ENCODE measurements at regions not wholly inside any gene's neighbourhood (a gene's known extent, or its start where the extent isn't known, plus 50 kb on each side); places are given as distances from the start of the nearest gene placed in this dataset.

- DNase-seq (ENCODE audit: low spot score, unreplicated experiment), result no peak
- Mint-ChIP-seq H3K27me3 (no peaks in the 10 kb centered on the region), H3K4me1 (ENCODE audit: low read depth) (peaks cover 41% of the 10 kb centered on the region), H3K36me3 (ENCODE audit: insufficient read depth) (peaks cover 31% of the 10 kb centered on the region), H3K27ac (peak overlapping the region; percentile 17), H3K4me3 (ENCODE audit: low read depth) (no peak overlapping the region), H3K9me3 (ENCODE audit: low read depth) (no peaks in the 10 kb centered on the region)
- TF ChIP-seq, protein P1, sequence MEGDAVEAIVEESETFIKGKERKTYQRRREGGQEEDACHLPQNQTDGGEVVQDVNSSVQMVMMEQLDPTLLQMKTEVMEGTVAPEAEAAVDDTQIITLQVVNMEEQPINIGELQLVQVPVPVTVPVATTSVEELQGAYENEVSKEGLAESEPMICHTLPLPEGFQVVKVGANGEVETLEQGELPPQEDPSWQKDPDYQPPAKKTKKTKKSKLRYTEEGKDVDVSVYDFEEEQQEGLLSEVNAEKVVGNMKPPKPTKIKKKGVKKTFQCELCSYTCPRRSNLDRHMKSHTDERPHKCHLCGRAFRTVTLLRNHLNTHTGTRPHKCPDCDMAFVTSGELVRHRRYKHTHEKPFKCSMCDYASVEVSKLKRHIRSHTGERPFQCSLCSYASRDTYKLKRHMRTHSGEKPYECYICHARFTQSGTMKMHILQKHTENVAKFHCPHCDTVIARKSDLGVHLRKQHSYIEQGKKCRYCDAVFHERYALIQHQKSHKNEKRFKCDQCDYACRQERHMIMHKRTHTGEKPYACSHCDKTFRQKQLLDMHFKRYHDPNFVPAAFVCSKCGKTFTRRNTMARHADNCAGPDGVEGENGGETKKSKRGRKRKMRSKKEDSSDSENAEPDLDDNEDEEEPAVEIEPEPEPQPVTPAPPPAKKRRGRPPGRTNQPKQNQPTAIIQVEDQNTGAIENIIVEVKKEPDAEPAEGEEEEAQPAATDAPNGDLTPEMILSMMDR (IDR thresholded peaks at IDR 0.05; ENCODE audit: unreplicated experiment), result no peak
These were observed 84.3 kb upstream of the SLC4A4 start for GRCh38 chr4:71254451-71255012.

DNA sequence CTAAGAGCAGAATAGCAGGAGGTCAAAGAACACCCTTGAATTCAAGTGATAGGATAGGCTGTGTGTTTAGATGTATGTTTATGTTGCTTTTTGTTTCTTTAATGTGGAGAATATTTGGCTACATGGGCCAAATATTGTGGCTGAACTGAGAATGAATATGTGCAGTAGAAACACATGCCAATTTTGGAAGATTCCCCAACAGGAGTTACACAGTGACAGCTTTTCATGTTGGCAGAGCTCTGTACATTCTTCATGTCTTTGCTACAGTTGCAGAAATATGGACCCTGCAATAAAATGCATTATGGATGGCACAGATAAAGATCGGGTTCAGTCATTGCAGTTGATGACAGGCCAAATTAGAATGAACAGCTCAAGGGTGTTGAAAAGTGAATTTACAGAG, 82.8 kb upstream of the SLC4A4 start:
- Mint-ChIP-seq H3K27ac (peak overlapping the region; percentile 18), H3K36me3 (ENCODE audit: insufficient read depth) (peaks cover 32% of the 10 kb centered on the region), H3K4me3 (ENCODE audit: low read depth) (no peak overlapping the region), H3K4me1 (ENCODE audit: low read depth) (peaks cover 45% of the 10 kb centered on the region), H3K9me3 (ENCODE audit: low read depth) (no peaks in the 10 kb centered on the region), H3K27me3 (no peaks in the 10 kb centered on the region)
- no peak for DNase-seq (ENCODE audit: low spot score, unreplicated experiment)
- TF ChIP-seq, protein P1 (IDR thresholded peaks at IDR 0.05; ENCODE audit: unreplicated experiment), result no peak

- Mint-ChIP-seq H3K27me3 (no peaks in the 10 kb centered on the region), H3K4me1 (ENCODE audit: low read depth) (peaks cover 55% of the 10 kb centered on the region), H3K9me3 (ENCODE audit: low read depth) (no peaks in the 10 kb centered on the region), H3K36me3 (ENCODE audit: insufficient read depth) (peaks cover 32% of the 10 kb centered on the region), H3K27ac (peak overlapping the region; percentile 27), H3K4me3 (ENCODE audit: low read depth) (no peak overlapping the region)
- TF ChIP-seq, protein P1 (IDR thresholded peaks at IDR 0.05; ENCODE audit: unreplicated experiment), result no peak
- no peak for DNase-seq (ENCODE audit: low spot score, unreplicated experiment)
These were observed 81.1 kb upstream of the SLC4A4 start for GRCh38 chr4:71257761-71258160.

DNA sequence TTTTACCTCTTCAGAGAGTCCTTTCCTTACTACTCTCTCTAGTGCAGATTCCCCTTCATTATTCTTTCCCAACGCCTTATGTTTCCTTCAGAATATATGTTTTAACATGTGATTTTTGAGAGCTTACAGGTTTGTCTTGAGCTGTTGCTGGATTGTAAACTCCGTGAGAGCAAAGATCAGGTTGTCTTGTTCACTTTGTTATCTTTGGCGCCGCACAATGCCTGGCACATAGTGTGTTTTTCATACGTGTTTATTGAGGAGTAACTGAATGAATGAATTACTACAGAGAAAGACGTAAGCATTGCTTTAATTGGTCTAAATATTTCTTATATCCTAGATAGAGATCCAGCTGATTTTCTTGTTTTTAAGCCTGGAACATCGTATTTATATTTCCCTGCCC, 80.5 kb upstream of the SLC4A4 start:
- H3K27me3 Mint-ChIP-seq, result no peaks in the 10 kb centered on the region
- H3K4me3 Mint-ChIP-seq (ENCODE audit: low read depth), result no peak overlapping the region
- peaks cover 31% of the 10 kb centered on the region for H3K36me3 Mint-ChIP-seq (ENCODE audit: insufficient read depth)
- no peak for DNase-seq (ENCODE audit: low spot score, unreplicated experiment)
- H3K27ac Mint-ChIP-seq, result peak overlapping the region; percentile 27
- peaks cover 54% of the 10 kb centered on the region for H3K4me1 Mint-ChIP-seq (ENCODE audit: low read depth)
- TF ChIP-seq, protein P1 (IDR thresholded peaks at IDR 0.05; ENCODE audit: unreplicated experiment), result no peak
- H3K9me3 Mint-ChIP-seq (ENCODE audit: low read depth), result no peaks in the 10 kb centered on the region

- Mint-ChIP-seq H3K27me3 (no peaks in the 10 kb centered on the region), H3K4me1 (ENCODE audit: low read depth) (peaks cover 53% of the 10 kb centered on the region), H3K4me3 (ENCODE audit: low read depth) (peak overlapping the region; percentile 17), H3K27ac (peak overlapping the region; percentile 69), H3K36me3 (ENCODE audit: insufficient read depth) (peaks cover 29% of the 10 kb centered on the region), H3K9me3 (ENCODE audit: low read depth) (no peaks in the 10 kb centered on the region)
- no peak for DNase-seq (ENCODE audit: low spot score, unreplicated experiment)
- TF ChIP-seq, protein P1 (IDR thresholded peaks at IDR 0.05; ENCODE audit: unreplicated experiment), result no peak
These were observed 79.5 kb upstream of the SLC4A4 start for GRCh38 chr4:71259280-71259679.
